SIG-M5 treated with dmso at 0.1 percent for 504 hours (cell line): ENCODE measurements at regions not wholly inside any gene's neighbourhood (a gene's known extent, or its start where the extent isn't known, plus 50 kb on each side); places are given as distances from the start of the nearest gene placed in this dataset.
"Not testable (repeated sequence)": the region's sequence is repeated elsewhere in the genome, so short reads cannot be mapped to it uniquely, and the experiment has no call there.

Experiments
- DNase-seq: peaks from one replicate; lab custom pipeline; 2025; ENCODE audit not compliant: unreplicated experiment; lab: John Stamatoyannopoulos, UW

GRCh38 chr6:117761610-117762009 lies 86.3 kb downstream of the NUS1 start:
- DNase-seq: no peak

DNA sequence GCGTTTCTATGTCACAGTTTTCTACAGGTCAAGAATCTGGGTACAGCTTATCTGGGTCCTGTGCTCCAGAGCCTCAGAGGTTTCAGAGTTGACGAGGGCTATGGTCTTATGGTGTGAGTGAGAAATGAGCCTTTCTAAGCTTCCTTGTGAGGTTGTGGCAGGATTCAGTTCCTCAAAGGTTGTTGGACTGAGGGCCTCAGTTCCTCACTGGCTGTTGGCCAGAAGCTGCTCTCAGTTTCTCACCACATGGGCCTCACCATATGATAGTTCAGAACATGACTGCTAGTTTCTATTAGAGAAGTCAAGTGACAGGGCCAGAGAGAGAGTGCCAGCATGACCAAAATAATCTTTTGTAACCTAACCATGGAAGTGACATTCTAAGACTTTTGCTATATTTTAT lies 96.1 kb downstream of the NUS1 start:
- peak; percentile 61 for DNase-seq

- peak; percentile 32 for DNase-seq
Measured at GRCh38 chr6:117776441-117776840, 101.2 kb downstream of the NUS1 start.

DNA sequence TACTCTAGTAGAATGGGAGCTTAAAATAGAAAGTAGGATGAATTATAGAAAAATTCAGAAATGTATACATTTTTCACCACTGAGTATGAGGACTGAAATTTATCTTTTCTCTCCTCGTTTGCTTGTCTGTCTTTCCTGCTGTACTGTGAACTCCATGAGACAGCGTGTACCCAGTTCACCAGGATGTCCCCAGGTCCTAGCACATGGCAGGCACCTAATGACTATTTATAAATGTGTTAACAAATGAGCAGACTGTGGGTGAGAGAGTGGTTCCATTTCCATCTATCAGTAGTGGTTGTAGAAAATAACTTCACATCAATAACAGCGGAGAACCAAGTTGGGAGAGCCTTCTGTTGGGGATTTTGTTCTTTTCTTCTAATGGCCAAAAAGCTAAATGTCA lies 106.3 kb downstream of the NUS1 start:
- no peak for DNase-seq

DNA sequence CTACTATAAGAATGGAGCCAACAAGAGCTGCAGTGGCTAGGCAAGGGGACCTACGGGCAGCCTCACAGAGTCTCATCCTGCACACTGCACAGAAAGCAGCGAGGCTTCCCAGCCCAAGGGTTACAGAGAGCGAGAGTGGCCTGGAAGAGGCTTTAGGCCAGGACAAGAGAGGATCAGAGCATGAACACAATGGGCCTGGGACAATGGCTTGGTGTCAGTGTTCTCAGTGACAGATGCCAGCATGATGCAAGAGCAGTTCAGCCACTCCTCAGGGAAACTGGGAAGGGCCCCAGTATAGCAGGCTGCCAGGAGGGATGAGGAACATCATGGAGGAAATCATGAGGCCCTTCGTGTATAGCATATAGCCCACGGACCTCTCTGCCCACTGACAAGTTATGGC lies 108.0 kb downstream of the NUS1 start:
- DNase-seq: no peak

- DNase-seq: no peak
Measured at GRCh38 chr6:117791012-117791411, 115.7 kb downstream of the NUS1 start.

- DNase-seq: peak; percentile 31
Measured at GRCh38 chr6:117795234-117795633, 111.8 kb upstream of the SLC35F1 start.

DNA sequence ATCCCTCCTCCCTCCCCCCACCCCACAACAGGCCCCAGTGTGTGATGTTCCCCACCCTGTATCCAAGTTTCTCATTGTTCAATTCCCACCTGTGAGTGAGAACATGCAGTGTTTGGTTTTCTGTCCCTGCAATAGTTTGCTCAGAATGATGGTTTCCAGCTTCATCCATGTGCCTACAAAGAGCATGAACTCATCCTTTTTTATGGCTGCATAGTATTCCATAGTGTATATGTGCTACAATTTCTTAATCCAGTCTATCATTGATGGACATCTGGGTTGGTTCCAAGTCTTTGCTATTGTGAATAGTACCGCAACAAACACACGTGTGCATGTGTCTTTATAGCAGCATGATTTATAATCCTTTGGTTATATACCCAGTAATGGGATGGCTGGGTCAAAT lies 108.2 kb upstream of the SLC35F1 start:
- DNase-seq: not testable (repeated sequence)

GRCh38 chr6:117810269-117810668 lies 96.8 kb upstream of the SLC35F1 start:
- DNase-seq: no peak

DNA sequence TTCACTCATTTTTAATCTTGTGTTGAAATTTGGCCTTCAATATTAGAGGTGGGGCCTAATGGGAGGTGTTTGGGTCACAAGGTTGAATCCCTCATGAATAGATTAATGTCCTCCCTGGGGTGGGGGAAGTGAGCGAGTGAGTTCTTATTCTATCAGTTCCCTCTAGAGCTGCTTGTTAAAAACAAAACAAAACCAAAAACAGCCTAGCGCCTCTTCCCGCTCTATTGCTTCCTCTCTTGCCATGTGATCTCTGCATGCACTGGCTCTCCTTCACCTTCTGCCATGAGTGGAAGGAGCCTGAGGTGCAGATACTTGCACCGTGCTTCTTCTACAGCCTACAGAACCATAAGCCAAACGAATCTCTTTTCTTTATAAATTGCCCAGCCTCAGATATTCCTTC lies 89.6 kb upstream of the SLC35F1 start:
- no peak for DNase-seq

DNA sequence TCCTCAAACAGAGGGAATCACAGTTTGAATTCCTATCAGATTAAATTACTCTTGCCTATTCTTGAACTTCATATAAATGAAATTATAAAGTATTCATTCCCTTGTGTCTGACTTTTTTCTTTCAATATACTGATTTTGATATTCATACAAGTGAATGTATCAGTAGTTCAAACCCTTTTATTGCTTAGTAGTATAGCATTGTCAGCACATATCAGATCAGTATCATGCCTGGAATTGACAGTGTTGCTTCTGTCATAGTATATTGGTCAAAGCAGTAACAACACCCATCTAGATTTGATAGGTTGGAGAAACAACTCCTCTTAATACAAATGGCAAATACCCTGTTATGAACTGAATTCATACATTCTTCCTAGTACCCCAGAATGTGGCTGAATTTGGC lies 89.1 kb upstream of the SLC35F1 start:
- no peak for DNase-seq

DNA sequence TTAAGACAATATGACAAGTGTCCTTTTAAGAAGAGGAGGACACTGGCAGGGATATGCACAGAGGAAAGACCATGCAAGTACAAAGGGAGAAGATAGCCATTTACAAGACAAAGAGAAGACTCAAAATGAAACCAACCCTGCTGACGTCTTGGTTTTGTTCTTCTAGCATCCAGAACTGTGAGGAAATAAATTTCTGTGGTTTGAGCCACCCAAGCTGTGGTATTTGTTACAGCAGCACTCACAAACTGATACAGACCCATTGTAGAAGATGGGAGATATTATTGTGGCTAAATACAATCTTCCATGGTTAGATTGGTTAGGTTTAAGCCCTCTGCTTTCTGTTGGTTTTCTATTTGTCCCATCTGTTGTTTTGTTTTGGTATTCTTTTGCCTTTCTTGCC lies 88.6 kb upstream of the SLC35F1 start:
- DNase-seq: no peak

DNA sequence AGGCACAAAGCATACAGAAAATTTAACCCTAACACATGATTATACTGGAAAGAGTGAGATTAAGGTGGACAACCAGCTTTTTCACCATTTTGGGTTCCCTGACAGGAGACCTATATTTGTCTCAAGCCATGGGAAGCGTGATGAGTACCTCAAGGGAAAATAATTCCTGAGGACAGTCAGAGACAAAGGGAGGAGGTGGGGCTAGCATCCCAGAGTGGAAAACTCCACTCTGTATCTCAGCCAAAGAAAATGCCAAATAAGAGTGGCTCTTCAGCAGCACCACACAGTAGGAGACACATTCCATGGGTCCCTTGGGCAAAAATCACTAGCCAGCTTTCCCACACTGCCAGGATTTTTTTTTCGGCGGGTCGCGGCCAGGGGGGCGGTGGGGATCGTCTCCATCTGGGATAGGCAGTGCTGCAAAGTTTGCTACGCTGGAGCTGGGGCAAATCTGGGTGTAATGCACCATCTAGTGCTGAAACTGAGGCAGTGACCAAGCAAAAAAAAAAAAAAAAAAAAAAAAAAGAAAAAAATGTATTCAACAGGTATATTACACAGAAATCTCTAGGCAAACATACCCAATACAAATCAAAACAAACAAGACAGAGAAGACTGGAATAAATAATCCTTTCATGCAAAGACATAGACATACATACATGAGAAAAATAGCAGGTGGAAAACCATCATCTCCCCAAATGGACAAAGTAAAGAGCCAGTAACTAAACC lies 77.3 kb upstream of the SLC35F1 start:
- no peak for DNase-seq

DNA sequence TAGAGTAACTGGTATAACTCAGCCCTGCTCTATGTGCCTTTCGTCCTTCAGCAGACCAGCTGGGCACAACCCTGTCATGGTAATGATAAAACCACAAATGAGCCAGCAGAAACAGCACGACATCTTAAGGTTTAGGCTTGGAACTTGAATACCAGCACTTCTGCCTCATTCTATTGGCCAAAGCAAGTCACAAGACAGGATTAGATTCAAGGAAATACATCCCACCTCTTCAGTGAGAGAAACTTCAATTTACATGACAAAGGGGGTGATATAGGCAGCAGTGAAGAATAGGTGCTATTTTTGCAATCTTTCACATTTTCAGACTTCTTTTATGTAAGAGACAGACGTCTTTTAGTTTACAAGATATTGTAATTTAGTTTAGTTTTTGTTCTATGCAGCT lies 69.8 kb upstream of the SLC35F1 start:
- DNase-seq: no peak

DNA sequence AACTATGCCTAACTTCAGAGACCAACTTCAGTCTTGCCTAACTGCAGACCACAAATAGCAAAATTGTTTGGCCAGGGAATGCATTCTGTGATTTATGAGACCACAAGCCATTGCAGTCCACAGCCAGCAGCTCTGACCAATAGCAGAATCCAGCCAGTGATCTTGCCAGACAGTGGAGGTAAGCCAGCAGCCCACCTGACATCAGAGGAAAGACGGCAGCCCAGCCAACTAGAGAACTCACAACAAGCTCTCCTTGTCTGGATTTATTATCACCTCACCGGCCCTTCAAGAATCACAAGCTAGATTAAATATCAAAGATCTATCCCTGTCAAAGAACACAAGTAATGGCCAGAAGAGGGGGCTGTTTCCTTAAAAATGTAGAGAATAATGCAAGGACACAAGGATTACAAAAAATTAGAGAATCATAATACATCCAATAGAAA lies 66.5 kb upstream of the SLC35F1 start:
- DNase-seq: peak; percentile 52

GRCh38 chr6:117847912-117848311 lies 59.2 kb upstream of the SLC35F1 start:
- no peak for DNase-seq

GRCh38 chr6:117849087-117849486 lies 58.0 kb upstream of the SLC35F1 start:
- no peak for DNase-seq
